ENCODE measurements at regions not wholly inside any gene's neighbourhood (a gene's known extent, or its start where the extent isn't known, plus 50 kb on each side); places are given as distances from the start of the nearest gene placed in this dataset.

GRCh38 chr4:84239278-84239845, 259.7 kb downstream of the NKX6-1 start:
- ChIA-PET POLR2A (no interaction called here), CTCF (no interaction called here)

GRCh38 chr4:84238247-84239090, 260.6 kb downstream of the NKX6-1 start:
- TF ChIP-seq LEF1 (IDR thresholded peaks at IDR 0.05; ENCODE audit: borderline replicate concordance) = no peak
- no peak for TF ChIP-seq L3MBTL2 (conservative IDR thresholded peaks at IDR 0.05)
- TF ChIP-seq SP1 (IDR thresholded peaks at IDR 0.05) = no peak
- TF ChIP-seq NFRKB (IDR thresholded peaks at IDR 0.05) = no peak
- TF ChIP-seq FOXM1 (IDR thresholded peaks at IDR 0.05; ENCODE audit: borderline replicate concordance) = no peak
- TF ChIP-seq FOXA1 (IDR thresholded peaks at IDR 0.05) = no peak
- no peak for TF ChIP-seq FOXK2 (IDR thresholded peaks at IDR 0.05)
- TF ChIP-seq, protein P1, sequence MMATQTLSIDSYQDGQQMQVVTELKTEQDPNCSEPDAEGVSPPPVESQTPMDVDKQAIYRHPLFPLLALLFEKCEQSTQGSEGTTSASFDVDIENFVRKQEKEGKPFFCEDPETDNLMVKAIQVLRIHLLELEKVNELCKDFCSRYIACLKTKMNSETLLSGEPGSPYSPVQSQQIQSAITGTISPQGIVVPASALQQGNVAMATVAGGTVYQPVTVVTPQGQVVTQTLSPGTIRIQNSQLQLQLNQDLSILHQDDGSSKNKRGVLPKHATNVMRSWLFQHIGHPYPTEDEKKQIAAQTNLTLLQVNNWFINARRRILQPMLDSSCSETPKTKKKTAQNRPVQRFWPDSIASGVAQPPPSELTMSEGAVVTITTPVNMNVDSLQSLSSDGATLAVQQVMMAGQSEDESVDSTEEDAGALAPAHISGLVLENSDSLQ (IDR thresholded peaks at IDR 0.05) = no peak
- no peak for TF ChIP-seq CTBP1 (IDR thresholded peaks at IDR 0.05; ENCODE audit: borderline replicate concordance)
- TF ChIP-seq ELF4 (IDR thresholded peaks at IDR 0.05) = no peak
- TF ChIP-seq SUZ12 (IDR thresholded peaks at IDR 0.05) = no peak
- TF ChIP-seq BHLHE40 (IDR thresholded peaks at IDR 0.05; ENCODE audit: borderline replicate concordance) = no peak
- no peak for TF ChIP-seq ZNF384 (IDR thresholded peaks at IDR 0.05)
- ChIA-PET CTCF (no interaction called here), POLR2A (no interaction called here)
- no peak for DNase-seq (ENCODE audit: extremely low spot score)

More at GRCh38 chr4:84239278-84239845, 259.7 kb downstream of the NKX6-1 start:
- DNase-seq (ENCODE audit: extremely low spot score) = no peak
- TF ChIP-seq BHLHE40 (IDR thresholded peaks at IDR 0.05; ENCODE audit: borderline replicate concordance) (no peak), TARDBP (IDR thresholded peaks at IDR 0.05) (no peak), SP1 (IDR thresholded peaks at IDR 0.05) (no peak), ARNT (IDR thresholded peaks at IDR 0.05) (no peak)

- POLR2A ChIA-PET = no interaction called here
- CTCF ChIA-PET = no interaction called here
- no peak for DNase-seq (ENCODE audit: extremely low spot score)
- TF ChIP-seq HDGF (IDR thresholded peaks at IDR 0.05; ENCODE audit: borderline replicate concordance) = no peak
- TF ChIP-seq BHLHE40 (IDR thresholded peaks at IDR 0.05; ENCODE audit: borderline replicate concordance) = no peak
- no peak for TF ChIP-seq NFRKB (IDR thresholded peaks at IDR 0.05)
- no peak for TF ChIP-seq ELF4 (IDR thresholded peaks at IDR 0.05)
- no peak for TF ChIP-seq SP1 (IDR thresholded peaks at IDR 0.05)
- no peak for TF ChIP-seq L3MBTL2 (conservative IDR thresholded peaks at IDR 0.05)
- TF ChIP-seq, protein P1 (IDR thresholded peaks at IDR 0.05) = no peak
These were observed 262.1 kb downstream of the NKX6-1 start for GRCh38 chr4:84237008-84237407.

DNA sequence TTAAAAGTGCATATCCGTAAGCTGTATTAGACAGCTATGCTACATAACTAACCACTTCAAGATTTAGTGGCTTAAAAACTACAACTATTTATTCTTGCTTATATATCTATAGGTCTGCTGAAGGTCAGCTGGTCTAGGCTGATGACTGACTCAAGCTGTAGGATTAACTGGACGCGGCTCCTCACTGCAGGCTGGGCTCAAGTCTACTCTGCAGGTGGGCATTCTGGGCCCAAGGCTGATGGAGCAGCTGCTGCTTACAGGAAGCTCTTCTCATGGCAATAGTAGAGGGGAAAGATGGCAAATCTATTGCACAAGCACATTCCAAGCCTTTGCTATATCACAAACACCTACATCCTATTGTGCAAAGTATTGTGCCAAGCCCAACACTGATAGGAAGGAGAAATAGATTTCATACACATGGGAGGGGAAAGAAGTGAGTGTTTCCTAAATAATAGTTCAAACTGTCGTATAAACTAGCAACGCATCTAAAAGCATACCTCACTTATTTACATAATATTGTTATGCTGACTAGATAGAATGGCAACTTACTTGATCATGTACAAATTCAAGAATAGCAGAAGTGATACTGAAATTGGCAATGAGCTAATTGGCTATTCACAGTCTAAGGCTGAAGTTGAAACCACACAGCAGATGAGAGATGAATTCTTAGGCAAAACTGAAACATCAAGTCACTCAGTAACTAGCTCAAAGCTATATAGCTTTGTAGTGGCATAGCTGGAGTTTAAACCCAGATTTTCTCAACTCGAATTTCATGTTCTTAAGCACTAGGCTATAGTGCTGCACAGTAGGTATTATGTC, 263.8 kb downstream of the NKX6-1 start:
- CTCF ChIA-PET = no interaction called here
- DNase-seq (ENCODE audit: extremely low spot score) = no peak
- POLR2A ChIA-PET = no interaction called here
- TF ChIP-seq FOXK2 (IDR thresholded peaks at IDR 0.05) (no peak), TARDBP (IDR thresholded peaks at IDR 0.05) (no peak), ZNF384 (IDR thresholded peaks at IDR 0.05) (no peak), HDGF (IDR thresholded peaks at IDR 0.05; ENCODE audit: borderline replicate concordance) (no peak), NFRKB (IDR thresholded peaks at IDR 0.05) (no peak), ELF4 (IDR thresholded peaks at IDR 0.05) (no peak), FOXA1 (IDR thresholded peaks at IDR 0.05) (no peak), LEF1 (IDR thresholded peaks at IDR 0.05; ENCODE audit: borderline replicate concordance) (no peak), FOXM1 (IDR thresholded peaks at IDR 0.05; ENCODE audit: borderline replicate concordance) (no peak)

GRCh38 chr4:84232309-84233095, 266.6 kb downstream of the NKX6-1 start:
- CTCF ChIA-PET = interaction anchor here (0.5 kb wide), 1 partner anchor 453 kb away, joined by 3 read pairs; no protein-coding TSS in a partner anchor
- POLR2A ChIA-PET = no interaction called here
- TF ChIP-seq LEF1 (IDR thresholded peaks at IDR 0.05; ENCODE audit: borderline replicate concordance) = no peak
- TF ChIP-seq ZNF384 (IDR thresholded peaks at IDR 0.05) = no peak
- TF ChIP-seq FOXM1 (IDR thresholded peaks at IDR 0.05; ENCODE audit: borderline replicate concordance) = no peak
- no peak for TF ChIP-seq HDGF (IDR thresholded peaks at IDR 0.05; ENCODE audit: borderline replicate concordance)
- no peak for TF ChIP-seq NFRKB (IDR thresholded peaks at IDR 0.05)
- TF ChIP-seq FOXA1 (IDR thresholded peaks at IDR 0.05) = no peak
- no peak for TF ChIP-seq ARNT (IDR thresholded peaks at IDR 0.05)
- no peak for TF ChIP-seq BHLHE40 (IDR thresholded peaks at IDR 0.05; ENCODE audit: borderline replicate concordance)
- TF ChIP-seq, protein P1 (IDR thresholded peaks at IDR 0.05) = no peak
- TF ChIP-seq SUZ12 (IDR thresholded peaks at IDR 0.05) = no peak
- TF ChIP-seq FOXK2 (IDR thresholded peaks at IDR 0.05) = no peak
- no peak for TF ChIP-seq ELF4 (IDR thresholded peaks at IDR 0.05)
- TF ChIP-seq TARDBP (IDR thresholded peaks at IDR 0.05) = no peak
- no peak for TF ChIP-seq CTBP1 (IDR thresholded peaks at IDR 0.05; ENCODE audit: borderline replicate concordance)
- DNase-seq (ENCODE audit: extremely low spot score) = no peak
